B cell (primary cell): ENCODE measurements at regions not wholly inside any gene's neighbourhood (a gene's known extent, or its start where the extent isn't known, plus 50 kb on each side); places are given as distances from the start of the nearest gene placed in this dataset.
"Not testable (repeated sequence)": the region's sequence is repeated elsewhere in the genome, so short reads cannot be mapped to it uniquely, and the experiment has no call there.

Experiments used
- EZH2 ChIP-seq: IDR thresholded peaks from 2 replicates; pipeline ENCODE4 v1.6.1; 2012; ENCODE audit warnings: borderline replicate concordance, low read depth, mild to moderate bottlenecking, moderate library complexity, low read length; ENCODE audit not compliant: insufficient read depth, poor library complexity, severe bottlenecking
- TF ChIP-seq, protein P1 (sequence below): fragments of 200-600 bp; IDR thresholded peaks from one replicate; pipeline ENCODE4 v1.8.0; 2022; ENCODE audit warnings: antibody characterized with exemption, mild to moderate bottlenecking

GRCh38 chr15:24511598-24511997, 164.0 kb upstream of the NPAP1 start:
- TF ChIP-seq, protein P1, sequence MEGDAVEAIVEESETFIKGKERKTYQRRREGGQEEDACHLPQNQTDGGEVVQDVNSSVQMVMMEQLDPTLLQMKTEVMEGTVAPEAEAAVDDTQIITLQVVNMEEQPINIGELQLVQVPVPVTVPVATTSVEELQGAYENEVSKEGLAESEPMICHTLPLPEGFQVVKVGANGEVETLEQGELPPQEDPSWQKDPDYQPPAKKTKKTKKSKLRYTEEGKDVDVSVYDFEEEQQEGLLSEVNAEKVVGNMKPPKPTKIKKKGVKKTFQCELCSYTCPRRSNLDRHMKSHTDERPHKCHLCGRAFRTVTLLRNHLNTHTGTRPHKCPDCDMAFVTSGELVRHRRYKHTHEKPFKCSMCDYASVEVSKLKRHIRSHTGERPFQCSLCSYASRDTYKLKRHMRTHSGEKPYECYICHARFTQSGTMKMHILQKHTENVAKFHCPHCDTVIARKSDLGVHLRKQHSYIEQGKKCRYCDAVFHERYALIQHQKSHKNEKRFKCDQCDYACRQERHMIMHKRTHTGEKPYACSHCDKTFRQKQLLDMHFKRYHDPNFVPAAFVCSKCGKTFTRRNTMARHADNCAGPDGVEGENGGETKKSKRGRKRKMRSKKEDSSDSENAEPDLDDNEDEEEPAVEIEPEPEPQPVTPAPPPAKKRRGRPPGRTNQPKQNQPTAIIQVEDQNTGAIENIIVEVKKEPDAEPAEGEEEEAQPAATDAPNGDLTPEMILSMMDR = not testable (repeated sequence)
- TF ChIP-seq EZH2 = not testable (repeated sequence)
